ENCODE measurements at regions not wholly inside any gene's neighbourhood (a gene's known extent, or its start where the extent isn't known, plus 50 kb on each side); places are given as distances from the start of the nearest gene placed in this dataset.

DNA sequence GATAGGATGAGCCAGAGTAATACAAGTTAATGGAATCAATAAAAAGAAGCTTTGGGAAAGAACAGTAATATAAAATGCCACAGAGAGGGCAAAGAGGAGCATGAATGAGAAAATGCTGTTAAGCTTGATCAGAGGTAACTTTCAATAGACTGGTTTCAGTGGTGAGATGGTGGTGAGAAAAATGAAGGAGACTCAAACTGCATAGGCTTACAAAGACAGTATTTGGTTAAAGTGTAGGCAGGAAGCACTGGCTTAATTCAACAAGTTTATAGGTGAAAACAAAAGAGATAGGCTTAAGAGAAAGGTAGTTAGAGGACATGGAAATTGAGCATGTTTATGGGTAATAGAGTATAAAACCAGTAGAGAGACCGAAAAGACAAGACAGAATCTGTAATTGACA, 298.6 kb upstream of the ADAMTS5 start:
- no peak for DNase-seq

- no peak for DNase-seq
These were observed 294.8 kb upstream of the ADAMTS5 start for GRCh38 chr21:27261676-27262075.

GRCh38 chr21:27260728-27261127, 293.8 kb upstream of the ADAMTS5 start:
- DNase-seq, result no peak

DNA sequence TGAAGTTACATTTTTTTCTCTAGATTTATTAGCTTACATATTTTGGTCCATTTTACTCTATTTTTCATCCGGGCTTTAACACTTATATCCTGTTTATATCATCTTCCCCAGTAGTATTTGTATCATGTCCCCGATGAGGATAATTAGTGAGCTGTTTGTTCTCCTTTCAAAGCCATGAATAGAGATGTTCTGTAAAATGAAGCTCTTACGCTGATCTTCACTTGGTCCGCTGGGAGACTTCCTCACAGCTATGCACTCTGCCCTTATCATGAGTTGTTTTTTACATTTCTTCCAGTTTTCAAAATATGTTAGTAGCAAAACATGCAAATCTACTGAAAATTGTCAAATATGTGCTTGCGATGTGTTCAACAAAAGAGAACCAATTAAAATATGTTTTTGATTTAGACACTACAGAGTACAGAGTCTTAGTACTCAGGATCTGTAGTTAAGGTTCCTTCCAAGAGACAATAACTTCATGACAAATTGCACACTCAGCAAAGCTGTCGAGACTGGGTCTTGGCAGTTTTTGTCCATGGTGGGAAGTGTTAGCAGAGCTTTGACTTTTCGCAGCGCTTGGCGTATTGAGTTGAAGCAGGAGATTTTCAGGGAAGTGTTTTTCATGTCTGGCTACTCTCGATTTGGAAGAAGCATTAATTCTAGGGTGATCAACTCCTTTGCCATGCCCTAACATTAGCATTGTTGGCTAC, 292.0 kb upstream of the ADAMTS5 start:
- no peak for DNase-seq

- no peak for DNase-seq
These were observed 291.1 kb upstream of the ADAMTS5 start for GRCh38 chr21:27257908-27258556.

DNA sequence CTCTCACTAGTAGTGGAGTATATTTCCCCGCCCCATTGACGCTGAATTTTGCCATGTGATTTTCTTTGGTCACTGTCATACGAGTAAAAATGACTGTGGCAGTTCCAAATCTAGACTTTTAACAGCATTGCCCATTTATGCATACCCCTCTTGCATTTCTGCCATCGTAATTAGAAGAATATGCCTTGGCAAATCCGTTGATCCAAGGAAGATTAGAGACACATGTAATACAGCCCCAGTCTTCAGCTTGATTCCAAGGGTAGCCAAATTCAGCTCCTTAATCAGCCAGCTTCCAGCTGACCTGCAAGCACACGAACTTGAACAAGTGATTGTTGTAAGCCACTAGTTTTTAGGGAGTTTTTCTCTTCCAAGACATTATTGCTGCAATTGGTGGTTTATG, 290.3 kb upstream of the ADAMTS5 start:
- no peak for DNase-seq

- DNase-seq, result no peak
These were observed 284.9 kb upstream of the ADAMTS5 start for GRCh38 chr21:27251752-27252151.

- no peak for DNase-seq
These were observed 283.5 kb upstream of the ADAMTS5 start for GRCh38 chr21:27250366-27250765.

GRCh38 chr21:27248814-27249213, 281.9 kb upstream of the ADAMTS5 start:
- no peak for DNase-seq

DNA sequence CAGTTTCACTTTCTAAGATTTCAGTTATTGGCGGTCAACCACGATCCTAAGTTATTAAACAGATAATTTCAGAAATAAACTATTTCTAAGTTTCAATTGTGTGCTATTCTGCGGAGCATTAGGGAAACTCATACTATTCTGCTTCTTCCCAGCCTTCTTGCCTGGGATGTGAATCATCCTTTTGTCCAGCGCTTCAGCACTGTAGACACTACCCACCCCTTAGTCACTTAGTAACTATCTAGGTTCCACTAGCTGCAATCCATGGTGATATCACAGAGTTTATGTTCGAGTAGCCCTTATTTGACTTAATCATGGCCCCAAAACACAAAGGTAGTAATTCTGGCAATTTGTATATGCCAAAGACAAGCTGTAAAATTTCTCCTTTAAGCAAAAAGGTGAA, 279.9 kb upstream of the ADAMTS5 start:
- no peak for DNase-seq

- no peak for DNase-seq
These were observed 277.9 kb upstream of the ADAMTS5 start for GRCh38 chr21:27244776-27245175.

- no peak for DNase-seq
These were observed 277.5 kb upstream of the ADAMTS5 start for GRCh38 chr21:27244352-27244751.

GRCh38 chr21:27240839-27241238, 274.0 kb upstream of the ADAMTS5 start:
- DNase-seq, result no peak

GRCh38 chr21:27233514-27234115, 266.7 kb upstream of the ADAMTS5 start:
- no peak for DNase-seq

DNA sequence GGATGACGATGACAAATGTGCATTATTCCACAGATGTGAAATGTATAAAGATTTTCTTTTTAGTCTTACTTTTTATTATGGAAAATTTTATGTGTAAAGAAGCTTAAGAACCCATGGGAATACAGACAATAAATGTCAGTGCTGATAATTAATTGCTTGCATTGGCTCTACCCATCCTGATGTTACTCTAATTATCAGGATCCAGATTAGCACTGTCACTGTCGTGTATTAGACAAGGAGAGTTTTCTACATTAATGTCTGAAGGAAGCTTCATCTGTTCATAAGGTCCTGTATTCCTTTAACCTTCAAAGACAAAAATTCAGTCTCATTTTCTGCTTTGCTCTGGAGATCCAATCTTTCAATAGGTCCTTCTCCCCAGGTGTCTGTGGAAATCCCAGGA, 259.1 kb upstream of the ADAMTS5 start:
- no peak for DNase-seq

GRCh38 chr21:27225151-27225550, 258.3 kb upstream of the ADAMTS5 start:
- DNase-seq, result no peak

DNA sequence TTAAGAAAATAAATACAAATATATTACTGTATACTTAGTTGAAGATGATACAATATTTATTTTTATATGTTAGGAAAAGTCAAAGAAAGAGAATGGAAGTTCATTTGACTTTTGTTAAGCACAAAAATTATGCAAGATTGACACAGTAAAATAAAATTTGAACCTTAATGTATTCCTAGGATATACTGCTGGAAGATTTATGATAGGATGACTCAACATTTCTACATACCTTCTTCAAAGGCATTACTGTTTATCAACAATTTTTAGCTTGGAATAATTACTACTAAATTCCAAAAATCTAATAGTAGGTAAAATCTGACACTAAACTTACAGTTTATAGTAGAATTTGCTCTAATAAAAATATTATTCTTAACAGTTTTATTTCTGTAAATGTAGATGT, 257.3 kb upstream of the ADAMTS5 start:
- DNase-seq, result no peak

DNA sequence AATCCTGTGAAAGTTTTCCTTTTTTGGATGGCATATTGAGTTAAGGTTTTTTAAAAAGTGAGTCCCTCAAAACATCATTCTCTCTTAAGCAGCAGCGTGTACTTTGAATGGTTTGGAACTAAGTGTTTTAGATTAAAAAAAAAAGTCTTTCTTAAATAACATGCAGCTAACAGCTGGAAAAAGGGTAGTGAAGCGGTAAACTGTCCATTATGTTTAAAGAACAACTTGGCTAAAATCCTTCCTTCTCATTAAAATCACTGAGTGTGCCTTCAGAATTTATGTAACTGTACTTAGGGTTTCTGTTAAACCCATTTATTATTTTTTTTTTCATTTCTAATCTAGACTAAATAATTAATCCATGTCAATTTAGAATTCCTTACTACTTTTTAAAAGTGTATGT, 254.2 kb upstream of the ADAMTS5 start:
- DNase-seq, result no peak

GRCh38 chr21:27220416-27220815, 253.5 kb upstream of the ADAMTS5 start:
- no peak for DNase-seq

DNA sequence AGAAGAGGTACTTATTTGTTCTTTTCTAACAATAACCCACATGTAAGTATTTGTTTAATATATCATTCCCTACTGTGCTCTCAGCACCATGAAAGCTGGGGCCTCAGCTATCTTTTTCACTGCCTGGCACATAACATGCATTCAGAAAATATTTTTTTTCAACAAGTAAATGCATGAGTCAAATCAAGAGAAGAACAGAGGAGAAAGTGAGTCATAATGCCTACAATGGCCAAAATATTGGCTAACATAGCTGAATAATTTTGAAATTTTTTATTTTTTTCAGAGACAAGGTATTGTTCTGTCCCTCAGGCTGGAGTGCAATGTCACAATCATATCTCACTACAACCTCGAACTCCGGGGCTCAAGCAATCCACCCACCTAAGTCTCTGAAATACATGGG, 252.2 kb upstream of the ADAMTS5 start:
- DNase-seq, result no peak

GRCh38 chr21:27213303-27213702, 246.4 kb upstream of the ADAMTS5 start:
- no peak for DNase-seq

- no peak for DNase-seq
These were observed 245.6 kb upstream of the ADAMTS5 start for GRCh38 chr21:27212441-27212840.

- no peak for DNase-seq
These were observed 242.7 kb upstream of the ADAMTS5 start for GRCh38 chr21:27209546-27209945.

GRCh38 chr21:27206368-27206982, 239.6 kb upstream of the ADAMTS5 start:
- DNase-seq, result no peak

Measured in T-helper 1 cell (primary cell).